Stimulated activated CD8-positive, alpha-beta memory T cell treated with anti-CD3 and anti-CD28 coated beads, Interleukin-7, amount 100 ng/mL, for 1 hour (primary cell): ENCODE measurements at regions not wholly inside any gene's neighbourhood (a gene's known extent, or its start where the extent isn't known, plus 50 kb on each side); places are given as distances from the start of the nearest gene placed in this dataset.
"Not testable (repeated sequence)": the region's sequence is repeated elsewhere in the genome, so short reads cannot be mapped to it uniquely, and the experiment has no call there.

ENCODE experiments used
- DNase-seq, 2 donors: peaks; one replicate each; pipeline ENCODE4 v3.0.0-alpha.2; 2020; ENCODE audit warnings: low read depth in 2 of 2

- no peak for DNase-seq
Measured at GRCh38 chrX:20715176-20715575, 448.5 kb upstream of the RPS6KA3 start.

DNA sequence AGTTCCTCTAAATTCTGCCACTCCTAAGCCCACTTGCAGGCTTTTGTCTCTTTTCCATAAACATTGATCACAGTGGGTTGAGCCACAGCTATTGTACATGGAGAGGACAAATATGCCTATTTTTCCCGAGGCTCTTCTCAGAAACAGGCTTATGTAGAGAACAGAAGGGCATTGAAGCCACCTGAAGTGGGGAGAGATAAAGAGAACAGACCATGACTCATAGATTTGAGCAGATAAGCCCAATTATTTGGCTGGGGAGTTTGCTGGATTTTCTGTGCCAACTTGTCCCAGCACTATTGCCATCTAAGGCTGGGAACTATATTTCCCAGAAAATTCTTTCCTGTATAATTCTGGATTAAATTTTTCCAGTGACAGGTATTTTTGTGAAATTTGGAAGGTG lies 446.1 kb upstream of the RPS6KA3 start:
- no peak for DNase-seq

GRCh38 chrX:20711366-20711765 lies 444.7 kb upstream of the RPS6KA3 start:
- no peak for DNase-seq

DNA sequence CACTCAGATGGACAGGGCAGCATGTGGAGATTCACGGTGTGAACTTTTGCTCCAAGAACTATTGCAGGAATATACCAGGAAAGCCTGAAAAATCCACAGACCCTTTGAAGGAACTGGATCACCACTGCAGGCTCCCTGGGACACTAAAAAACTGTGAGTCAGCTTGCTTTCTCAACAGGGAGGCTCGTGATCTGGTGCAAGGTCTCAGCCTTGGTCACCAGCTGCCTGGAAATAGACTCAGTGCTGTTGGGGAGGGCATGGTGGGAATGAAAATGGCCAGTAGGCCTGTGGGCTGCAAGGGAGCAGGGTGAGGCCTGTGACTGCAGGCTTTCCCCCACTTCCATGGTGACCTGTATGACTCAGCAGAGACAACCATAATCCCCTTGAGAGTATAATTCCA lies 426.4 kb upstream of the RPS6KA3 start:
- no peak for DNase-seq

DNA sequence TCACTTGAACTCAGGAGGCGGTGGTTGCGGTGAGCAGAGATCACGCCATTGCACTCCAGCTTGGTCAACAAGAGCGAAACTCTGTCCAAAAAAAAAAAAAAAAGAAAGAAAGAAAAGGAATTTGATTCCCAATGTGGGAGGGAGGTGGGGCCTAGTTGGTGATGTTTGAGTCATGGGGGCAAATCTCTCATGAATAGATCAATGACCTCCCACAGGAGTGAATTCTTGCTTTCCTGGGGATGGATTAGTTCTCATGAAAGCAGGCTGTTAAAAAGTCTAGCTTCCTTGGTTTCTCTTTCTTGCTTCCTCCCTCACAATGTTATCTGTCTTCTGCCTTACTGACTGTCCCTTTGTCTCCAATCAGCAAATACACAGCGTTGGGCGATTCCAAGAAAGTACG lies 419.5 kb upstream of the RPS6KA3 start:
- DNase-seq: no peak

DNA sequence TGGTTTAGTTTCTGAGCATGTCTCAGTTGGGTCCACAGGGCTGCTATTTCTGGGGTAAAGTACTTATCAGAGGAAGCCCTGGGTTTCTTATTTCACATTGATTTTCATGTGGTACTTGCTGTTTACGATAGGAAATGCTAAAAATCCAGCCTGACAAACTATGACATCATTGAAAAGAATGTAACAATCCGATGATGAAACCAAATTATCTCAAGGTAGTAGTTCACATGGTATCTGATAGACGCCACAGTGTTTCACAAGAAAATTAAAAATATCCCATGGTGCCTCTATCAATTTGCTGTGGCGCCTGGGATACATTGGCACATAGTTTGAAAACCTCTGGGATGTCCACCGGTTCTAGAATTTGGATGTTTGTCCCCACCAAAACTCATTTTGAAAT lies 418.9 kb upstream of the RPS6KA3 start:
- DNase-seq: no peak

DNA sequence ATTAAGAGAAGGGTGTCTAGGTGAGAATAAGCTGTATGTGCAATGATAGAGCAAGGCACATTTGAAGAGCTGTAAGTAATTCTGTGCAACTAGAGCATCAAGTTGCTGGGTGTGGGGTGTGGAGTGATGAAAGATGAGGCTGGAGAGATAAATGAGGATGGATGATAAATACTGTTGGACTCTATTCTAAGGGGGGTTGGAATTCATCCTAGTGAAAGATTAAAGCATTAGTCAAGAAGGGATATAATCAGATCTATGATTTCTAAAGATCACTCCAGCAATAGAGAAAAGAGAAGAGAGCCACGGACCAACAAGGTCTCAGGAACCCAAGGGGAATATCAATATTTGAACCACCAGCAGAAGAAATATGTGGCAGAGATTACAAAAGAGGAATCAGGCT lies 415.0 kb upstream of the RPS6KA3 start:
- DNase-seq: no peak

DNA sequence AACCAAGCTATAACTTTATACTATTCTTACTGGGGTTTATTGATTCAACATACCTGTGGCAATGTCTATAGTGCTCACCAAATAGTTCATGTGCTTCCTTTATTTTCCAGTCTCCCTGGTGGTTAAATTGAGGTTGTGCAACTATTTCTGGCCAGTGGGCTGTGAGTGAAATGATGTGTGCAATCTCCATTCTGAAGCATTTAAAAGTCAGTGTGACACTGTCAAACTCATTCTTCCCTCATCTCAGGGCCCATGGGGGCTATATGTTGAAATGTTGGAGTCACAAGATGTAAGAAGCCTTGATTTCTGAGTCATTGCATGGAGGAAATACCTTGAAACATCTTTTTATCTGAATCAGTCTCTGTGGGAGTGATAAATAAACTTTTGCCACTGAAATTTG lies 414.3 kb upstream of the RPS6KA3 start:
- no peak for DNase-seq

DNA sequence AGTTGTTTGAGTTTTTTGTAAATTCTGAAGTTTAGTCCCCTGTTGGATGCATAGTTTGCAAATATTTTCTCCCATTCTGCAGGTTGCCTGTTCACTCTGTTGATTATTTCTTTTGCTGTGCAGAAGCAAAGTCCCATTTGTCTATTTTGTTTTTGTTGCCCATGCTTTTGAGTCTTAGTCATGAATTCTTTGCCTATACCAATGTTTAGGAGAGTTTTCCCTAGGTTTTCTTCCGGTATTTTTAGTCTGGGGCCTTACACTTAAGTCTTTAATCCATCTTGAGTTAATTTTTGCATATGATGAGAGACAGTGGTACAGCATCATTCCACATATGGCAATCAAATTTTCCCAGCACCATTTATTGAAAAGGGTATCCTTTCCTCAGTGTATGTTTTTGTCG lies 405.8 kb upstream of the RPS6KA3 start:
- DNase-seq: no peak

- not testable (repeated sequence) for DNase-seq
Measured at GRCh38 chrX:20671746-20672145, 405.0 kb upstream of the RPS6KA3 start.

- DNase-seq: no peak
Measured at GRCh38 chrX:20670611-20671010, 403.9 kb upstream of the RPS6KA3 start.

DNA sequence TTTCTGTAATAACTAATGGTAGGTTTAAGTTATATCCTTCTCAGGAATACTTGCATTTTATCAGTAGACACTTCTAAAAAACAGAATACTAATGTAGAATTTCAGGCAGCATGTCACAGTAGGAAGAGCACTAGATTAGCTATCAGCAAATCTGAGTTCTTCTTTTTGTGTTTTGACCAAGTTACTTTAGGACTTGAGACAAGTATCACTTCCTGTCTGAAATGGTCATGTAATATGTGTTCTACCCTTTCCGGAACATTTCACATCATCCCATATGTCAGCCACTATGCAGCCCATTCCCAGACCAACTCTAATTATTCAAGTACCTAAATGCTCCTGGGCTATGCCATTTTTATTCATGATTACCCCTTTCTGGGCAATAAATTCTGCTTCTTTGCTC lies 401.8 kb upstream of the RPS6KA3 start:
- DNase-seq: no peak

- DNase-seq: no peak
Measured at GRCh38 chrX:20666331-20666730, 399.6 kb upstream of the RPS6KA3 start.

DNA sequence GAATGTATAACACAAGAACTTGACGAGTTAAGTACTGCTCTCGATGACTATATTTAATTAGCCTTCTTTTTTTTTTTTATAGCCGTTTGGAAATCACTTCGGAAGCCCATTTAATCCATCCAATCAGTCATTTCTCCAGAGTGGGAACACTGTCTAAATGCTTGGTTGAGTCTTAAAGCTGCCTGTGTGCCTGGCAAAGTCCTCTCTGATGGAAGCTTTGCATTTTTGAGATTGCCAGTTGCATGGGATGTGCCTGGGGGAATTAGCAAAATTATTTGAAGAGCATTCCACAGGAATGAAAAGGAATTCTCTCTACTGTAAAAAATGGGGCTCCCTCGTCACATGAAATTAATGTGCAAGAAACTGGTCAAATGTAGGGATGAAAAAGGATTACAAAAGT lies 398.8 kb upstream of the RPS6KA3 start:
- DNase-seq: no peak

DNA sequence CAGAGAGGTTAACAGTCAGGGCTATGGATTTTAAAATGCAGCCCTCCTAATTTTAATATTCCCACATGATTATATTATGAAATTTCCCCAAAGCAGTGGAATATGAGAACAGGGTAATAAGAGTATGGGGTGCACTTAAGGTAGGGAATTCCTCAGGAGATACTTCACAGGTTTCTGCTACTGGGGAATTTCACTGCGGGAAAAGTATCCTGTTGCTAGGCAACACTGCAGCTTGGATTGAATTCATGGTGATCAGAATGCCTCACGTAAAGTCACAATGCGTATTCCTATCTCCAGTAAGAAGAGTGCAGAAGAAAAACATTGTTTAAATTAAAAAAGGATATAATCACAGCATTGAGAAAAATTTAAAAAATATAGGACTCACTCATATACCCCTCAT lies 398.1 kb upstream of the RPS6KA3 start:
- no peak for DNase-seq

- no peak for DNase-seq
Measured at GRCh38 chrX:20664131-20664530, 397.4 kb upstream of the RPS6KA3 start.

GRCh38 chrX:20663336-20663735 lies 396.6 kb upstream of the RPS6KA3 start:
- DNase-seq: no peak

DNA sequence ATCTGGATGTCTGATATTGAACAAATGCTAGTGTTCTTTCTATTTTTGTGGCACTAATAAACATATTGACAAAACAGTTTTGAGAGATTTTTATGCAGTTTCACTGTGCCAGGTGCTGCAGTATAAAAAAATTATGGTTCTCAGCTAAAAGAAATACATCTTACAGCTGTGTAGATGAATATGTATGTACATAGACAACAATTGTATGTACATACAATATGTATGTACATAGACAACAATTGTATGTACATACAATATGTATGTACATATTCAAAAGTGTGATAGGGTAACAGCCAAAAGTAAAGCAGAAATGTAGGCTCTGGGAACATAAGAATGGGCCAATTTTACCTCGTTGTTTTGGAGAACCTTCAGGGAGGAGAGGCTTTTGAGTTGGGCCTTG lies 390.0 kb upstream of the RPS6KA3 start:
- DNase-seq: no peak

GRCh38 chrX:20654596-20655106 lies 387.9 kb upstream of the RPS6KA3 start:
- DNase-seq: no peak

DNA sequence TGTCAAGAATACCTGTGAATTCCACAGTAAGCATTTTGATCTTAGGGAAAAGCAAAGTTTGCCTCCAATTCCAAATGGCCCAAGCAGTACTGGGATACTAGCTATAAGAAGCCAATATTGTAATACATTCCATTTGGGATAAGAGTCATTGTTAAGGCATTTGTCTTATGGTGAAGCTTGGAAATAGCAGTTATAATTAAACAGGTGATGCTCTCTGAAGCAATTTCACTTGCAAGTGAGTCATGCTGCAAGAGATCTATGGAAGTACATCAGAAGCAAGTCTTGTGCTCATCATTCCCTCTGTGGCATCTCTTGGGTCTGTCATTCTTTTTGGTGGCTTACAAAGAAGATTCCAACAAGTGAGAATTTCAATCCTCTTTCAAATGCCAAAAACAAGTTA lies 386.4 kb upstream of the RPS6KA3 start:
- DNase-seq: no peak

DNA sequence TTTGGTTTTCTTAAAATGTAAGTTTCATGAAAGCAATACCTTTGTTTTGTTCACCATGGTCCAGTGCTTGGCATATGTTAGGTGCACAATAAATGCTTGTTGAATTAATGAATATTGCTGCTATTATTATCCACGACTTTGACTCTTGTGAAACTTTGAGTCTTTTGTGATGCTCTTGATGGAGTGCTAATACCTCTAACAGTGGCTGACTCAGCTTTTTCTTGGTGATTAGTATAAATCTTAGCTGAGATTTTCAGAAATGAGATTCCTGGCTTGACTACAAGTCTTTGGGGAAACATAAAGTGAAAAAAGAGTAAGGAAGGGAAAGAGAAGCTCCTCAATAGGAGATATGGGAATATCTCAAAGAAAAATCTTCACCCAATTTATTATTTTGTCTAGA lies 375.2 kb upstream of the RPS6KA3 start:
- no peak for DNase-seq

GRCh38 chrX:20639115-20639514 lies 372.4 kb upstream of the RPS6KA3 start:
- no peak for DNase-seq

- DNase-seq: no peak
Measured at GRCh38 chrX:20637351-20637750, 370.6 kb upstream of the RPS6KA3 start.

GRCh38 chrX:20633451-20633850 lies 366.7 kb upstream of the RPS6KA3 start:
- DNase-seq: no peak

GRCh38 chrX:20623448-20623847 lies 356.7 kb upstream of the RPS6KA3 start:
- DNase-seq: no peak
